ENCODE measurements at regions not wholly inside any gene's neighbourhood (a gene's known extent, or its start where the extent isn't known, plus 50 kb on each side); places are given as distances from the start of the nearest gene placed in this dataset.
A peak's percentile ranks its signal among the peaks of the same experiment; 100 is the strongest.

DNA sequence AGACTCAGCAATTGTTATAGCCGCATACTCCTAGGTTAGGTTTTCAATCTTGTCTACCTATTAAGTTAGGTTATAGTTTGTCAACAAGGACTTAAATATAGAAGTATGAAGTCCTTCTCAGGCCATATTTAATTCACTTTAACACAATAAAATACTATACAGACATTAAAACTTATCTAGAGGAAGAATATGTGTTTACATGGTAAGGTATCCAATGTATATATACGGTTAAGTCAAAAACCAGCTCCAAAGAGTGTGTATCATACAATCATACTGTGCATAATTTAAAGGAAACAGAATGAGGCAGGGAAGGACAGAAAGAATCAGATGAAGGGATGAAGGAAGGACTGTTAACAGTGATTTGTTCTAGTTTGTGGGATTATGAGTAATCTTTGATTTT lies 79.5 kb upstream of the LANCL2 start:
- TF ChIP-seq, protein P1, sequence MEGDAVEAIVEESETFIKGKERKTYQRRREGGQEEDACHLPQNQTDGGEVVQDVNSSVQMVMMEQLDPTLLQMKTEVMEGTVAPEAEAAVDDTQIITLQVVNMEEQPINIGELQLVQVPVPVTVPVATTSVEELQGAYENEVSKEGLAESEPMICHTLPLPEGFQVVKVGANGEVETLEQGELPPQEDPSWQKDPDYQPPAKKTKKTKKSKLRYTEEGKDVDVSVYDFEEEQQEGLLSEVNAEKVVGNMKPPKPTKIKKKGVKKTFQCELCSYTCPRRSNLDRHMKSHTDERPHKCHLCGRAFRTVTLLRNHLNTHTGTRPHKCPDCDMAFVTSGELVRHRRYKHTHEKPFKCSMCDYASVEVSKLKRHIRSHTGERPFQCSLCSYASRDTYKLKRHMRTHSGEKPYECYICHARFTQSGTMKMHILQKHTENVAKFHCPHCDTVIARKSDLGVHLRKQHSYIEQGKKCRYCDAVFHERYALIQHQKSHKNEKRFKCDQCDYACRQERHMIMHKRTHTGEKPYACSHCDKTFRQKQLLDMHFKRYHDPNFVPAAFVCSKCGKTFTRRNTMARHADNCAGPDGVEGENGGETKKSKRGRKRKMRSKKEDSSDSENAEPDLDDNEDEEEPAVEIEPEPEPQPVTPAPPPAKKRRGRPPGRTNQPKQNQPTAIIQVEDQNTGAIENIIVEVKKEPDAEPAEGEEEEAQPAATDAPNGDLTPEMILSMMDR (IDR thresholded peaks at IDR 0.05) = no peak
- no CpG with 5 or more reads among the region's 2 CpGs for WGBS (ENCODE audit: insufficient coverage)
- Histone ChIP-seq H3K4me3 (ENCODE audit: low read length) (no peak overlapping the region), H3K4me1 (ENCODE audit: control insufficient read depth, insufficient read depth, low read length) (no peaks in the 10 kb centered on the region), H3K27me3 (ENCODE audit: control insufficient read depth, insufficient read depth, low read length) (peaks cover 6% of the 10 kb centered on the region), H3K9me3 (ENCODE audit: control insufficient read depth, insufficient read depth, low read length) (no peaks in the 10 kb centered on the region), H3K36me3 (ENCODE audit: control insufficient read depth, insufficient read depth, low read length) (no peaks in the 10 kb centered on the region), H3K27ac (ENCODE audit: low read length) (no peak overlapping the region)
- Mint-ChIP-seq H3K4me3 (no peak overlapping the region), H3K36me3 (no peaks in the 10 kb centered on the region), H3K4me1 (no peaks in the 10 kb centered on the region), H3K9me3 (no peaks in the 10 kb centered on the region), H3K27ac (no peak overlapping the region), H3K27me3 (ENCODE audit: low read depth in 2 of 2) (peaks cover 10 to 18% of the 10 kb centered on the region in 2 donors)
- no peak for DNase-seq
- ATAC-seq = no peak
- intact Hi-C loops (cut with micrococcal nuclease) = no loop called here

DNA sequence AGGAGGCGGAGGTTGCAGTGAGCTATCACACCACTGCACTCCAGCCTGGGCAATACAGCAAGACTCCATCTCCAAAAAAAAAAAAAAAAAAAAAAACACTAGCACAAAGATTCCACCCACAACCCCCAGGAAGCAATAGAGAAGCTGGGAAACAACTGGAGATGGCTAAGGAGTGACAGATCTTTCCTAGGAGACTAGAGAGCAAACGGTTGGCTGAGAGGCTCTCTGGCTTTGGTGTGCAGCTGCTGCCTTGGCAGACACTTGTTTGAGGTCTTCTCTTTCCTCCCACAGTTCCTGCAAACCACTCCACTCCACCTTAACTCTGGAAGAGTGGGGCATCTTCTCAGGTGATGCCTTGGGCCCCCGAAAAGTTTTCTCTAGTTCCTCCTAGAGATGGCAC lies 78.5 kb upstream of the LANCL2 start:
- no peaks in the 10 kb centered on the region for H3K9me3 Mint-ChIP-seq
- Histone ChIP-seq H3K9me3 (ENCODE audit: control insufficient read depth, insufficient read depth, low read length) (no peaks in the 10 kb centered on the region), H3K4me3 (ENCODE audit: low read length) (no peak overlapping the region), H3K27ac (ENCODE audit: low read length) (no peak overlapping the region), H3K27me3 (ENCODE audit: control insufficient read depth, insufficient read depth, low read length) (peaks cover 6% of the 10 kb centered on the region), H3K4me1 (ENCODE audit: control insufficient read depth, insufficient read depth, low read length) (no peaks in the 10 kb centered on the region), H3K36me3 (ENCODE audit: control insufficient read depth, insufficient read depth, low read length) (no peaks in the 10 kb centered on the region)
- H3K4me1 Mint-ChIP-seq = no peaks in the 10 kb centered on the region
- 92% methylated on average over 3 of the region's 3 CpGs for WGBS (ENCODE audit: insufficient coverage)
- intact Hi-C loops (cut with micrococcal nuclease) = no loop called here
- H3K27me3 Mint-ChIP-seq (ENCODE audit: low read depth in 2 of 2) = peaks cover 16 to 20% of the 10 kb centered on the region in 2 donors
- H3K27ac Mint-ChIP-seq = no peak overlapping the region
- ATAC-seq (no peak), DNase-seq (no peak)
- H3K36me3 Mint-ChIP-seq = no peaks in the 10 kb centered on the region
- TF ChIP-seq, protein P1 (IDR thresholded peaks at IDR 0.05) = no peak
- H3K4me3 Mint-ChIP-seq = no peak overlapping the region

DNA sequence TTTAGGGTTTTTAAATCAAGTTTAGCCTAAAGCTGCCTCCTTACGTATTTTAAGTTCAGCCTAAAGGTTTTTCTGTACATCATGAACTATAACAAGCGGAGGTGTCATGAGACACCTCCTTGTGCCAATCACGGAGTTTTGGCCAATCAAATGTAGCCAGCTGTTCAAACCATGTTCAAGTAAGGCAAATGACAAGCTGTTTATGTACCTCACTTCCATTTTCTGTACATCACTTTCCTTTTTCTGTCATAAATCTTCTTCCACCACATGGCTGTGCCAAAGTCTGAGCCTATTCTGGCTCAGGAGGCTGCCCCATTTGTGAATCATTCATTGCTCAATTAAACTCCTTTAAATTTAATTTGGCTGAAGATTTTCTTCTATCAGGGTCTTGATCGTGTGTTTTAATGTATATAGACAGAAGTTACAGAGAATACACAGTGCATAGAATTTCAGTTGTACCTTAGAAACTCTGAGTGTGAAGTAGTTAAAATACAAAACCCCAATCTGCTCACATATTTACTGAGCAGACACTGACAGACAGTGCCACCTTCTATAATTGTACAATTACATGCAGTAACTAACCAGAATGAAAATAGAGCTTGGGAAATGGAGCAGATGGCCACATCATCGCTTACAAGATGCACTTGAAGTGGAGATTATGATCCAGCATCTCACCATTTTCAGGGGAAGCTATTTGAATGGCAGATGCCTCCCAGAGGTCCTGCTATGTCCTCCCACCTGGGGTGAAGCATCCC lies 76.9 kb upstream of the LANCL2 start:
- Histone ChIP-seq H3K36me3 (ENCODE audit: control insufficient read depth, insufficient read depth, low read length) (no peaks in the 10 kb centered on the region), H3K4me3 (ENCODE audit: low read length) (no peak overlapping the region), H3K27me3 (ENCODE audit: control insufficient read depth, insufficient read depth, low read length) (peaks cover 6% of the 10 kb centered on the region), H3K9me3 (ENCODE audit: control insufficient read depth, insufficient read depth, low read length) (no peaks in the 10 kb centered on the region), H3K27ac (ENCODE audit: low read length) (no peak overlapping the region), H3K4me1 (ENCODE audit: control insufficient read depth, insufficient read depth, low read length) (no peaks in the 10 kb centered on the region)
- peaks cover 28 to 32% of the 10 kb centered on the region in 2 donors for H3K27me3 Mint-ChIP-seq (ENCODE audit: low read depth in 2 of 2)
- no peaks in the 10 kb centered on the region for H3K4me1 Mint-ChIP-seq
- peak in 1 of 2 donors; percentile 9 for DNase-seq
- no peaks in the 10 kb centered on the region for H3K36me3 Mint-ChIP-seq
- no peak overlapping the region for H3K4me3 Mint-ChIP-seq
- no peak for ATAC-seq
- 85% methylated on average over 4 of the region's 5 CpGs for WGBS (ENCODE audit: insufficient coverage)
- intact Hi-C loops (cut with micrococcal nuclease) = no loop called here
- TF ChIP-seq, protein P1 (IDR thresholded peaks at IDR 0.05) = no peak
- no peak overlapping the region for H3K27ac Mint-ChIP-seq
- H3K9me3 Mint-ChIP-seq = no peaks in the 10 kb centered on the region

DNA sequence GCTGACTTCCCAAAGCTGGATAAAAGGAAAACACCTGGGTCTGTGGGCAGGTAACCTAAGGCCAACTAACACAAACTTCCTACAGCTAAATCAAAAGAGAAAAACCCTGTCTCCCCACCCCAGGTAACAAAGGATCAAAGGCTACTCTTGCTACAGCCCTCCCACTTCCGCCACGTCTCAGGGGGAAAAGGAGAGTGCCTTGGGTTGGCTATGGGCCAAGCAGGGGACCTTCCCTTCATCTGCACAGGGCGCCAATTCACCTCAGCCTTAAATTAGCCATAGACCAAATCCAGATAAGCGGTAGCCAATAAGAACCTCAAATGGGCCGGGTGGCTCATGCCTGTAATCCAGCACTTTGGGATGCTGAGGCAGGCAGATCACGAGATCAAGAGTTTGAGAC lies 69.1 kb upstream of the LANCL2 start:
- intact Hi-C loops (cut with micrococcal nuclease) = no loop called here
- no peaks in the 10 kb centered on the region for H3K36me3 ChIP-seq (ENCODE audit: control insufficient read depth, insufficient read depth, low read length)
- Mint-ChIP-seq H3K27ac (no peak overlapping the region), H3K4me3 (no peak overlapping the region), H3K27me3 (ENCODE audit: low read depth in 2 of 2) (peaks cover 52 to 69% of the 10 kb centered on the region in 2 donors), H3K9me3 (no peaks in the 10 kb centered on the region), H3K36me3 (no peaks in the 10 kb centered on the region), H3K4me1 (no peaks in the 10 kb centered on the region)
- TF ChIP-seq, protein P1 (IDR thresholded peaks at IDR 0.05) = no peak
- peaks cover 3% of the 10 kb centered on the region for H3K27me3 ChIP-seq (ENCODE audit: control insufficient read depth, insufficient read depth, low read length)
- 86% methylated on average over 6 of the region's 6 CpGs for WGBS (ENCODE audit: insufficient coverage)
- ATAC-seq (no peak), DNase-seq (no peak)
- no peak overlapping the region for H3K27ac ChIP-seq (ENCODE audit: low read length)
- no peak overlapping the region for H3K4me3 ChIP-seq (ENCODE audit: low read length)
- H3K9me3 ChIP-seq (ENCODE audit: control insufficient read depth, insufficient read depth, low read length) = no peaks in the 10 kb centered on the region
- H3K4me1 ChIP-seq (ENCODE audit: control insufficient read depth, insufficient read depth, low read length) = no peaks in the 10 kb centered on the region

All from natural killer cell (primary cell).